Mesendoderm (in vitro differentiated cells): ENCODE measurements at regions not wholly inside any gene's neighbourhood (a gene's known extent, or its start where the extent isn't known, plus 50 kb on each side); places are given as distances from the start of the nearest gene placed in this dataset.

ENCODE experiments used
- DNase-seq: peaks from one replicate; pipeline ENCODE4 v3.0.0; 2013
- H2AK5ac ChIP-seq: 2 replicates; pipeline ENCODE4 v1.6.1; 2013; ENCODE audit warnings: low read length, inconsistent platforms
- H2BK120ac ChIP-seq: 2 replicates; pipeline ENCODE4 v1.6.1; 2013; ENCODE audit warnings: low read depth, mild to moderate bottlenecking, low read length, moderate library complexity, mixed read lengths
- H2BK15ac ChIP-seq: replicated peaks from 2 replicates; pipeline ENCODE4 v1.6.1; 2013; ENCODE audit warnings: low read depth, mild to moderate bottlenecking, moderate library complexity
- H2BK5ac ChIP-seq: 2 replicates; pipeline ENCODE4 v1.6.1; 2013; ENCODE audit warnings: low read length, inconsistent platforms
- H3K18ac ChIP-seq: 2 replicates; pipeline ENCODE4 v1.6.1; 2013; ENCODE audit warnings: mild to moderate bottlenecking, low read length, mixed read lengths
- H3K23ac ChIP-seq: one replicate; pipeline ENCODE4 v1.6.1; 2013; ENCODE audit warnings: low read length
- H3K27ac ChIP-seq: 2 replicates; pipeline ENCODE4 v1.5.1; 2013; ENCODE audit warnings: low read depth, mild to moderate bottlenecking, inconsistent platforms, low read length, moderate library complexity
- H3K27me3 ChIP-seq: 2 replicates; pipeline ENCODE4 v1.6.1; 2013; ENCODE audit warnings: low read length, control low read depth, mild to moderate bottlenecking, inconsistent platforms; ENCODE audit not compliant: insufficient read depth, poor library complexity
- H3K36me3 ChIP-seq: 2 replicates; pipeline ENCODE4 v1.6.1; 2013; ENCODE audit warnings: low read length, inconsistent platforms; ENCODE audit not compliant: control insufficient read depth, insufficient read depth
- H3K4ac ChIP-seq: one replicate; pipeline ENCODE4 v1.6.1; 2013; ENCODE audit warnings: low read depth, mild to moderate bottlenecking, low read length, moderate library complexity
- H3K4me1 ChIP-seq: 2 replicates; pipeline ENCODE4 v1.6.1; 2013; ENCODE audit warnings: low read depth, low read length, inconsistent platforms; ENCODE audit not compliant: control insufficient read depth
- H3K4me2 ChIP-seq: 2 replicates; pipeline ENCODE4 v1.6.1; 2013; ENCODE audit warnings: low read length
- H3K4me3 ChIP-seq: 2 replicates; pipeline ENCODE4 v1.5.1; 2013; ENCODE audit warnings: mild to moderate bottlenecking, low read length
- H3K56ac ChIP-seq: one replicate; pipeline ENCODE4 v1.6.1; 2013; ENCODE audit warnings: low read length
- H3K79me1 ChIP-seq: 2 replicates; pipeline ENCODE4 v1.6.1; 2013; ENCODE audit warnings: low read length, inconsistent platforms
- H3K79me2 ChIP-seq: 2 replicates; pipeline ENCODE4 v1.6.1; 2013; ENCODE audit warnings: mild to moderate bottlenecking, low read length; ENCODE audit not compliant: control insufficient read depth, insufficient read depth
- H3K9ac ChIP-seq: 2 replicates; pipeline ENCODE4 v1.6.1; 2013; ENCODE audit warnings: low read length, inconsistent platforms
- H4K5ac ChIP-seq: one replicate; pipeline ENCODE4 v1.6.1; 2013; ENCODE audit warnings: low read length
- H4K8ac ChIP-seq: one replicate; pipeline ENCODE4 v1.6.1; 2013; ENCODE audit warnings: low read depth, mild to moderate bottlenecking, control low read depth, low read length, moderate library complexity
- WGBS: extraction: QIAGEN DNeasy Blood & Tissue Kit; methylation state at CpG from one replicate; pipeline ENCODE4 v1.1.7; 2013; ENCODE audit warnings: low lambda C conversion rate, missing lambda C conversion rate; ENCODE audit not compliant: insufficient coverage; ENCODE audit errors: extremely low coverage; 5-methylcytosine and 5-hydroxymethylcytosine counted together

DNA sequence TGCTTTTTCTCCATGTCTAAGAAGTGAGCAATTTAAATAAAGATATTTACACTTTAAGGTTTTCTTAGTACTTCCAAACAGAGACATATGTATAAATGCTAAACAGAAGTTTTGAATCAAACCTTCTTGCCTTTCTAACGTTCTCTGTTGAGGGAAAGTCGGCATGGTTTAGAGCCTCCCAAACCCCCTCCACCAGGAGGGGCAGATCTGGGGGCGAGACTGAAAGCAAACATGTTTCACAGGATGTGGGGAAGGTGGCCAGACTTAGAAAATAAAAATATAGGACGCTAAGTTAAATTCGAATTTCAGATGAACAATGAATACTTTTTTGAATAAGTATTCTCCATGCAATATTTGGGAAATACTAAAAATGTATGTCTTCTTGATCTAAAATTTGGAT, 208.3 kb upstream of the SHH start:
- H3K56ac ChIP-seq = no peak overlapping the region
- H3K36me3 ChIP-seq = no peaks in the 10 kb centered on the region
- H3K18ac ChIP-seq = no peak overlapping the region
- no peak overlapping the region for H3K4ac ChIP-seq
- no peak for DNase-seq
- no peak overlapping the region for H2BK15ac ChIP-seq
- no peaks in the 10 kb centered on the region for H3K27me3 ChIP-seq
- no peak overlapping the region for H3K27ac ChIP-seq
- no peak overlapping the region for H3K4me2 ChIP-seq
- H3K4me1 ChIP-seq = no peaks in the 10 kb centered on the region
- H3K9ac ChIP-seq = no peak overlapping the region
- WGBS = no CpG with 5 or more reads among the region's 5 CpGs
- H3K79me1 ChIP-seq = no peaks in the 10 kb centered on the region
- no peak overlapping the region for H2BK120ac ChIP-seq
- H4K5ac ChIP-seq = no peak overlapping the region
- no peak overlapping the region for H3K4me3 ChIP-seq
- H4K8ac ChIP-seq = no peak overlapping the region
- no peak overlapping the region for H3K23ac ChIP-seq
- no peak overlapping the region for H2BK5ac ChIP-seq
- H2AK5ac ChIP-seq = no peak overlapping the region
- H3K79me2 ChIP-seq = no peaks in the 10 kb centered on the region

DNA sequence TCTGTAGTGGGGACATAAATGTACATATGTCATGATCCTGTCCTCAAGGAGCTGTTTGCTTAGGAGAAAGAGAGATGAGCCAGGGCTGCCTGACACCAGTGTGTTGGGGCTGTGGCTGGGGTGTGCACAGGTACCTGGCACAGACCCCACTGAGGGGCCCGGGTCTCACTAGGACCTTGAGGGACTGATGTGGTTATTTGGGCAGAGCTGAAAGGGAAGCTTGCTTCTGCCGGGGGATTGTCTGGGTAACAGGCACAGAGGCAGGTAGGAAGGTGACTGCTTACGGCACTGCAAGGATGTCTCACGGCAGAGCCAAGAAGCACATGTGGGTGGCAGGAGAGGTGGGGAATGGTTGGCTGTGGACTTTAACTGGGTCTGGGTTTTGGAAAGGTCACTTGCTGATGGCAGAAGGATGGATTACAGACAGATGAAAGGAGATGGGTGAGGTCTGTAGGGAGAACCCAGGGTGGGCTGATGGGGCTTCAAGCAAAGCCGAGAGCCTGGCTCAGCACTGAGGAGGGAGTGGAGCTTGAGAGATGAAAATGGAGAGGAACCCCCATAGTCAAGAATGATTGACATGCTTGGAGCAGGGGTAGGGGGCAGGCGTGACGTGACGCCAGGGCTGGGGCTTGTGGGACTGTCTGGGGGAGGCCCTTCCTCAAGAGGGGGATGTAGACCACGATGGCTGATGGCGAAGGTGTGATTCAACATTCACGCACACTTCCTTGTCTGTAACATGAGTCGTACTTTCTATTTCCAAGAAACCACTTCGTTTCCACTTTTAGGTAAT, 207.7 kb upstream of the SHH start:
- H3K4me2 ChIP-seq = no peak overlapping the region
- H3K27me3 ChIP-seq = no peaks in the 10 kb centered on the region
- WGBS = no CpG with 5 or more reads among the region's 13 CpGs
- H3K23ac ChIP-seq = no peak overlapping the region
- H3K79me2 ChIP-seq = no peaks in the 10 kb centered on the region
- H4K8ac ChIP-seq = no peak overlapping the region
- no peak overlapping the region for H2BK5ac ChIP-seq
- H3K9ac ChIP-seq = no peak overlapping the region
- DNase-seq = no peak
- no peak overlapping the region for H4K5ac ChIP-seq
- H3K56ac ChIP-seq = no peak overlapping the region
- no peak overlapping the region for H2BK15ac ChIP-seq
- no peaks in the 10 kb centered on the region for H3K36me3 ChIP-seq
- no peaks in the 10 kb centered on the region for H3K4me1 ChIP-seq
- H3K18ac ChIP-seq = no peak overlapping the region
- no peak overlapping the region for H3K27ac ChIP-seq
- no peak overlapping the region for H3K4me3 ChIP-seq
- H3K79me1 ChIP-seq = no peaks in the 10 kb centered on the region
- no peak overlapping the region for H3K4ac ChIP-seq
- no peak overlapping the region for H2BK120ac ChIP-seq
- no peak overlapping the region for H2AK5ac ChIP-seq

DNA sequence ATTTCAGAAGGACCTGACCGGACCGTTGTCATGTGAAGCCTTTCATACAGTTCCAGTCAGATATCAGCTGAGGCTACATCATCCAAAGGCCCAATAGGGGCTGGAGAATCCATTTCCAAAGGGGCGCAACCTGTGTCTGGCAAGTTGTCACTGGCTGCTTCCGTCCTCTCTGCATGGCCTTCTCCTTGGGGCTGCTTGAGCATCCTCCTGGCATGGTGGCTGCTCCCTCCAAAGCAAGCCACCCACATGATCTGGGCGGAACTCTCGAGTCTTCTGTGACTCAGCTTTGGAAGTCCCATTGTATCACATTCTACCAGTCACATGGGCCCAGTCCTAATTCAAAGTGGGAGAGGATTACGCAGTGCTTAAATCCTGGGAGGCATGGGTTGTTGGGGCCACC, 207.0 kb upstream of the SHH start:
- no CpG with 5 or more reads among the region's 7 CpGs for WGBS
- Histone ChIP-seq H2BK5ac (no peak overlapping the region), H2BK120ac (no peak overlapping the region), H3K36me3 (no peaks in the 10 kb centered on the region), H3K23ac (no peak overlapping the region), H3K27me3 (no peaks in the 10 kb centered on the region), H3K79me1 (no peaks in the 10 kb centered on the region), H3K4ac (no peak overlapping the region), H3K4me3 (no peak overlapping the region), H3K79me2 (no peaks in the 10 kb centered on the region), H4K5ac (no peak overlapping the region), H3K56ac (no peak overlapping the region), H2BK15ac (no peak overlapping the region), H3K18ac (no peak overlapping the region), H3K9ac (no peak overlapping the region), H4K8ac (no peak overlapping the region), H3K4me1 (no peaks in the 10 kb centered on the region), H3K4me2 (no peak overlapping the region), H3K27ac (no peak overlapping the region), H2AK5ac (no peak overlapping the region)
- no peak for DNase-seq

DNA sequence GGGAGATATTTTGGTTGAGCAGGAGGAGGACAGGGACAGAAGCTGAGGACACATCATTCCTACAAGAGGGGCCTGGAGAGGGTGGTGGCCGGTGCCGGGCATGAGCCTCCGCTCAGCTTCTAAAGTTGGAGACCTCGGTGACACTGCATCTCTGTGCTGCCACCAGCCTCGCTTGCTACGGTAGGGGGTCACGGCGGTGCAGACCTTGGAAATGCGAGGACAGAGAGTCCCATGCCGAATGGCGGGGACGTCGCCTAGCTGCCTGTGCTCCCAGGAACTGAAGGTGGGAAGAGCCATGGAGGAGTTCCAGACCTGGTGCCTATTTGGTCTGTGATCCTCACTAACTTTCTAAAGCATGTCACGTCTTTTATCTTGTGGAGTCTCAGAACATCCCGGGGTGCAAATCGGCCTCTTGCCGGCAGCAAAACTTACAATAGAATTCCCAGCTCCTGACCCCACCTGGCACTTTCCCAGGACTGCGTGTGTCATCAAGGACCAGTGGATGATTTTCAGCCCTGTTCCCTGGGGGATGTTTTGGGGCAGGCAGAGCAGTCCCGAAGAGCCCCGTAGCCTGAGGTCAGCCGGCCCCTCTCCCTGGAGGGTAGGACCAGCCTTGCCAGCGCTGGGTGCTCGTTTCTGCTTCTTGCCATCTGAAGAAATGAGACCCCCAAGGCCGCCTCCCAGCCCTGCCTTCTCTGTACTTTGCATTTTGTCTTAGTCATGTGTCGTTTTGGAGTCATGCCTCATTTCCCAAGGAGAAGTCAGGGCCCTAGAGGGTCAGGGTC, 205.8 kb upstream of the SHH start:
- H4K5ac ChIP-seq = no peak overlapping the region
- H3K9ac ChIP-seq = no peak overlapping the region
- no peaks in the 10 kb centered on the region for H3K79me2 ChIP-seq
- no peaks in the 10 kb centered on the region for H3K79me1 ChIP-seq
- H3K4me3 ChIP-seq = no peak overlapping the region
- WGBS = no CpG with 5 or more reads among the region's 25 CpGs
- no peak overlapping the region for H3K27ac ChIP-seq
- H2AK5ac ChIP-seq = no peak overlapping the region
- H4K8ac ChIP-seq = no peak overlapping the region
- no peaks in the 10 kb centered on the region for H3K4me1 ChIP-seq
- H3K23ac ChIP-seq = no peak overlapping the region
- H3K36me3 ChIP-seq = no peaks in the 10 kb centered on the region
- H3K4ac ChIP-seq = no peak overlapping the region
- no peak overlapping the region for H3K4me2 ChIP-seq
- no peak overlapping the region for H3K18ac ChIP-seq
- no peak for DNase-seq
- H3K56ac ChIP-seq = no peak overlapping the region
- no peak overlapping the region for H2BK5ac ChIP-seq
- no peaks in the 10 kb centered on the region for H3K27me3 ChIP-seq
- H2BK15ac ChIP-seq = no peak overlapping the region
- no peak overlapping the region for H2BK120ac ChIP-seq

DNA sequence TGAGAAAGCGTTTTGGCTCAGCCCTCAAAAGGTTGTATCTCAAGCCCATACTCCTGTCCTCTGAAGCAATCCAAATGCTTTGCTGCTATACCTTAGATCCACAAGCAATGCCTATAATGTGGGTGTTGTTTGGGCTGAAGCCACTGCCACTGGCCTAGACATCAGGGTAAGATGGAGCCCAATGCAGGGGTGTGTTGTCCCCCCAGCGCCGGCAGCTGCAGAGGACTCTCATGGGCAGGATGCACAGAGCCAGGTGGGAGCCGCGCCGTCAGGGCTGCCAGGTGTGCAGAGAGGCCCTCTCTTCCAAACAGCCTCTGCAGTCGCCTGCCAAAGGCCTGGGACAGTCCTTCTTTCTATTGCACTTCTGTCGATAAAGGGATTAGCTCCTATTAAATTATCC, 205.2 kb upstream of the SHH start:
- Histone ChIP-seq H2BK120ac (no peak overlapping the region), H3K23ac (no peak overlapping the region), H3K27me3 (no peaks in the 10 kb centered on the region), H3K18ac (no peak overlapping the region), H3K4me2 (no peak overlapping the region), H4K5ac (no peak overlapping the region), H3K4ac (no peak overlapping the region), H3K56ac (no peak overlapping the region), H3K79me2 (no peaks in the 10 kb centered on the region), H3K4me1 (no peaks in the 10 kb centered on the region), H3K79me1 (no peaks in the 10 kb centered on the region), H3K9ac (no peak overlapping the region), H2AK5ac (no peak overlapping the region), H2BK5ac (no peak overlapping the region), H3K27ac (no peak overlapping the region), H2BK15ac (no peak overlapping the region), H3K36me3 (no peaks in the 10 kb centered on the region), H4K8ac (no peak overlapping the region), H3K4me3 (no peak overlapping the region)
- no peak for DNase-seq
- WGBS = no CpG with 5 or more reads among the region's 8 CpGs
